HG02642 (cell line): ENCODE measurements at regions not wholly inside any gene's neighbourhood (a gene's known extent, or its start where the extent isn't known, plus 50 kb on each side); places are given as distances from the start of the nearest gene placed in this dataset.

ENCODE experiments used
- ATAC-seq: cut with Tn5 transposase; IDR thresholded peaks from one replicate; pipeline ENCODE4 v1.9.1; 2021; ENCODE audit warnings: mild to moderate bottlenecking; ENCODE audit not compliant: unreplicated experiment, poor library complexity

- no peak for ATAC-seq
These were observed 1358.1 kb downstream of the EFNB2 start for GRCh38 chr13:105177265-105177900.

GRCh38 chr13:105170438-105170837, 1365.0 kb downstream of the EFNB2 start:
- ATAC-seq: no peak

GRCh38 chr13:105168295-105168694, 1367.2 kb downstream of the EFNB2 start:
- ATAC-seq: no peak

- no peak for ATAC-seq
These were observed 1368.1 kb downstream of the EFNB2 start for GRCh38 chr13:105167385-105167784.

GRCh38 chr13:105165449-105166125, 1369.9 kb downstream of the EFNB2 start:
- peak; percentile 73 for ATAC-seq

GRCh38 chr13:105159841-105160240, 1375.6 kb downstream of the EFNB2 start:
- ATAC-seq: no peak

GRCh38 chr13:105153611-105154010, 1381.9 kb downstream of the EFNB2 start:
- no peak for ATAC-seq

GRCh38 chr13:105151639-105152038, 1383.8 kb downstream of the EFNB2 start:
- no peak for ATAC-seq

- ATAC-seq: no peak
These were observed 1388.0 kb downstream of the EFNB2 start for GRCh38 chr13:105147461-105147860.

GRCh38 chr13:105144936-105145335, 1390.5 kb downstream of the EFNB2 start:
- no peak for ATAC-seq

GRCh38 chr13:105144020-105144419, 1391.4 kb downstream of the EFNB2 start:
- ATAC-seq: no peak

- no peak for ATAC-seq
These were observed 1392.9 kb downstream of the EFNB2 start for GRCh38 chr13:105142556-105142955.

GRCh38 chr13:105139380-105140285, 1395.8 kb downstream of the EFNB2 start:
- peak; percentile 96 for ATAC-seq

- peak; percentile 3 for ATAC-seq
These were observed 1396.4 kb downstream of the EFNB2 start for GRCh38 chr13:105139048-105139379.

GRCh38 chr13:105135852-105136615, 1399.4 kb downstream of the EFNB2 start:
- ATAC-seq: no peak

GRCh38 chr13:105127732-105128131, 1407.7 kb downstream of the EFNB2 start:
- ATAC-seq: no peak

- ATAC-seq: no peak
These were observed 1414.2 kb downstream of the EFNB2 start for GRCh38 chr13:105121221-105121620.

- no peak for ATAC-seq
These were observed 1417.0 kb downstream of the EFNB2 start for GRCh38 chr13:105118426-105118985.

- no peak for ATAC-seq
These were observed 1418.5 kb downstream of the EFNB2 start for GRCh38 chr13:105116966-105117365.

- no peak for ATAC-seq
These were observed 1422.9 kb downstream of the EFNB2 start for GRCh38 chr13:105112561-105112960.
